ENCODE measurements at regions not wholly inside any gene's neighbourhood (a gene's known extent, or its start where the extent isn't known, plus 50 kb on each side); places are given as distances from the start of the nearest gene placed in this dataset.

DNA sequence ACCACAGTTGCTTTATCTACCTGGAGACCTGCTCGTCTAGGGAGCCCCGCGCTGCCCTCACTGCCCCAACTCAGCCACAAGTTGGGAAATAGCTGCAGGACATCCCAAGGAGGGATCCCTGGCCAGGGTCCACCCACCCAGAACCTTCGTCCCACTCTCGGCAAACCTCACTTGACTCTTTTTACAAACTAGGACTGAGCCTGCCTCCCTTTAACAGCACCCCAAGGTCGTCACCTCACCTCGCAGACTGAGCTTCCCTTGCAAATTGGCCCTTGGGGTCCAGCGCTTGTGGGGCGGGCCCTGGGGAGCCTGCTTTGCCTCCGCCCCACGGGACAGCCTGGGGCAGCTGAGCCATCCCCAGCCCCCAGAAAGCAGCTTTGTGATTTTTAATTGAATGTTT, 1505.8 kb downstream of the TBC1D22A start:
- TF ChIP-seq, protein P1, sequence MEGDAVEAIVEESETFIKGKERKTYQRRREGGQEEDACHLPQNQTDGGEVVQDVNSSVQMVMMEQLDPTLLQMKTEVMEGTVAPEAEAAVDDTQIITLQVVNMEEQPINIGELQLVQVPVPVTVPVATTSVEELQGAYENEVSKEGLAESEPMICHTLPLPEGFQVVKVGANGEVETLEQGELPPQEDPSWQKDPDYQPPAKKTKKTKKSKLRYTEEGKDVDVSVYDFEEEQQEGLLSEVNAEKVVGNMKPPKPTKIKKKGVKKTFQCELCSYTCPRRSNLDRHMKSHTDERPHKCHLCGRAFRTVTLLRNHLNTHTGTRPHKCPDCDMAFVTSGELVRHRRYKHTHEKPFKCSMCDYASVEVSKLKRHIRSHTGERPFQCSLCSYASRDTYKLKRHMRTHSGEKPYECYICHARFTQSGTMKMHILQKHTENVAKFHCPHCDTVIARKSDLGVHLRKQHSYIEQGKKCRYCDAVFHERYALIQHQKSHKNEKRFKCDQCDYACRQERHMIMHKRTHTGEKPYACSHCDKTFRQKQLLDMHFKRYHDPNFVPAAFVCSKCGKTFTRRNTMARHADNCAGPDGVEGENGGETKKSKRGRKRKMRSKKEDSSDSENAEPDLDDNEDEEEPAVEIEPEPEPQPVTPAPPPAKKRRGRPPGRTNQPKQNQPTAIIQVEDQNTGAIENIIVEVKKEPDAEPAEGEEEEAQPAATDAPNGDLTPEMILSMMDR (IDR thresholded peaks at IDR 0.05), result no peak
- no peak for TF ChIP-seq ZFX (IDR thresholded peaks at IDR 0.05; ENCODE audit: borderline replicate concordance)
